Kidney (tissue), 13 donors: ENCODE measurements at regions not wholly inside any gene's neighbourhood (a gene's known extent, or its start where the extent isn't known, plus 50 kb on each side); places are given as distances from the start of the nearest gene placed in this dataset.
"Not testable (repeated sequence)": the region's sequence is repeated elsewhere in the genome, so short reads cannot be mapped to it uniquely, and the experiment has no call there.

Experiments used
- DNase-seq, 5 donors: peaks; one replicate each; pipeline ENCODE4 v3.0.0-alpha.2; 2013 to 2020
- FAIRE-seq: peaks from 2 replicates; lab custom pipeline; 2012; peaks lifted over from hg19 to GRCh38; lab: Jason Lieb, UNC
- H3K27ac ChIP-seq, 2 donors: one replicate each; pipeline ENCODE4 v1.7.0; 2013; ENCODE audit warnings: low read depth in 2 of 2, low read length in 2 of 2, inconsistent platforms in 1 of 2
- H3K27me3 ChIP-seq: one replicate; pipeline ENCODE4 v1.7.1; 2013; ENCODE audit warnings: low read length, inconsistent platforms; ENCODE audit not compliant: control insufficient read depth, insufficient read depth
- H3K36me3 ChIP-seq, 3 donors: one replicate each; pipeline versions ENCODE4 v1.7.0 to v1.7.1; 2013; ENCODE audit warnings: low read length in 3 of 3, control low read depth in 1 of 3, inconsistent platforms in 1 of 3; ENCODE audit not compliant: insufficient read depth in 3 of 3, control insufficient read depth in 2 of 3
- H3K4me1 ChIP-seq, 3 donors: one replicate each; pipeline versions ENCODE4 v1.7.0 to v1.7.1; 2013; ENCODE audit warnings: low read length in 3 of 3, inconsistent platforms in 1 of 3, low read depth in 1 of 3; ENCODE audit not compliant: control insufficient read depth in 2 of 3, insufficient read depth in 2 of 3
- H3K4me3 ChIP-seq, 3 donors: one replicate each; pipeline versions ENCODE4 v1.7.0 to v1.8.1; 2013; ENCODE audit warnings: low read length in 3 of 3, control low read depth in 1 of 3, inconsistent platforms in 1 of 3
- H3K9ac ChIP-seq, 3 donors: one replicate each; pipeline versions ENCODE4 v1.7.0 to v1.7.1; 2013; ENCODE audit warnings: low read length in 3 of 3, control low read depth in 1 of 3, inconsistent platforms in 1 of 3
- H3K9me3 ChIP-seq, 3 donors: one replicate each; pipeline versions ENCODE4 v1.7.0 to v1.7.1; 2013; ENCODE audit warnings: low read length in 3 of 3, control low read depth in 1 of 3, inconsistent platforms in 1 of 3; ENCODE audit not compliant: control insufficient read depth in 2 of 3, insufficient read depth in 1 of 3
- intact Hi-C: fragments of 100-400 bp; cut with DNase I; formaldehyde crosslinking; loops from one replicate; pipeline ENCODE4 v1.11.1; 2022
- TF ChIP-seq, protein P1 (sequence below): IDR thresholded peaks from 3 replicates; pipeline ENCODE4 v1.5.1; 2012; ENCODE audit warnings: mild to moderate bottlenecking, moderate library complexity, borderline replicate concordance; ENCODE audit not compliant: insufficient read depth; ENCODE audit errors: extremely low read depth
- donor health status: control.
- donor health status: control.
- donor health status: control.
- donor health status: control.
- donor health status: control.
- donor health status: DM: yes; HTN: yes; CAD: no.
- donor health status: Normal renal cell carcinoma (clear cell type).

DNA sequence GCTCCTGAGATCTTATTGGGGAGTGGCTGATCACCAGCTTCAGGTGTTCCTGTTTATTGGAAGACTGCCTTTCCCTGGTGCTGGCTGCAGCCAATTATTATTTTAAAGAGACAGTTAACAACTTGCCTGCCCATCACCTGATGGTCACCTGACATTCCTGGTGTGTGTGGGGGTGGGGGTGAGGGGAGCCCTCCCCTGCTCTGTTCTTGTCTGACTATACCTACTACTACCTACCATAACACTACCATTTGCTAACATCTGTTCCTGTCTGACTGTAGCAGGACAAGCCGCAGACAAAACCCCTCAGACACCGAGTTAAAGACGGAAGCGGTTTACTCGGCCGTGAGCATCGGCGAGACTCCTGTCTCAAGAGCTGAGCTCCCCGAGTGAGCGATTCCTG lies 54.9 kb upstream of the NBPF3 start:
- FAIRE-seq, result no peak

DNA sequence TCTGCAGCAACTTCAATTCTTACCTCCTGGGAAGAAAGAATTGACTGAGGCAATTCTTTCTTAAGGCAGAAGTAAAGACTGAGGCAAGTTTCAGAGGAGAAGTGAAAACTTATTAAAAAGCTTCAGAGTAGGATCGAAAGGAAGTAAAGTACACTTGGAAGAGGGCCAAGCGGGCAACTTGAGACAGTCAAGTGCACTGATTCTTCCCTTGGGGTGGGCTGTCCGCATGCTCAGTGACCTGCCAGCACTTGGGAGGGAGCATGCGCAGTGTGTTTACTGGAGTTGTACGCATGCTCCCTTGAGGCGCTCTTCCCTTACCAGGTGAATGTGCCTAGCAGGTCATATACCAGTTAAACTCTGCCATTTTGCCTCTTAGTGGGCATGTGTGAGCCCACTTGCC lies 55.3 kb upstream of the NBPF3 start:
- TF ChIP-seq, protein P1, sequence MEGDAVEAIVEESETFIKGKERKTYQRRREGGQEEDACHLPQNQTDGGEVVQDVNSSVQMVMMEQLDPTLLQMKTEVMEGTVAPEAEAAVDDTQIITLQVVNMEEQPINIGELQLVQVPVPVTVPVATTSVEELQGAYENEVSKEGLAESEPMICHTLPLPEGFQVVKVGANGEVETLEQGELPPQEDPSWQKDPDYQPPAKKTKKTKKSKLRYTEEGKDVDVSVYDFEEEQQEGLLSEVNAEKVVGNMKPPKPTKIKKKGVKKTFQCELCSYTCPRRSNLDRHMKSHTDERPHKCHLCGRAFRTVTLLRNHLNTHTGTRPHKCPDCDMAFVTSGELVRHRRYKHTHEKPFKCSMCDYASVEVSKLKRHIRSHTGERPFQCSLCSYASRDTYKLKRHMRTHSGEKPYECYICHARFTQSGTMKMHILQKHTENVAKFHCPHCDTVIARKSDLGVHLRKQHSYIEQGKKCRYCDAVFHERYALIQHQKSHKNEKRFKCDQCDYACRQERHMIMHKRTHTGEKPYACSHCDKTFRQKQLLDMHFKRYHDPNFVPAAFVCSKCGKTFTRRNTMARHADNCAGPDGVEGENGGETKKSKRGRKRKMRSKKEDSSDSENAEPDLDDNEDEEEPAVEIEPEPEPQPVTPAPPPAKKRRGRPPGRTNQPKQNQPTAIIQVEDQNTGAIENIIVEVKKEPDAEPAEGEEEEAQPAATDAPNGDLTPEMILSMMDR, result no peak
- intact Hi-C loops, result no loop called here
- FAIRE-seq (no peak), DNase-seq (peak in 3 of 5 donors; percentile 49 to 65 (median 59))
- no peaks in the 10 kb centered on the region for H3K27me3 ChIP-seq
- H3K36me3 ChIP-seq, result no peaks in the 10 kb centered on the region
- H3K27ac ChIP-seq, result peak overlapping the region in 1 of 2 donors; percentile 54
- H3K4me1 ChIP-seq, result peaks cover 2 to 7% (median 4%) of the 10 kb centered on the region in 3 donors
- H3K9ac ChIP-seq, result no peak overlapping the region
- H3K4me3 ChIP-seq, result peak overlapping the region in 2 of 3 donors; percentile 38 to 47
- H3K9me3 ChIP-seq, result peaks cover 0 to 7% (median 0%) of the 10 kb centered on the region in 3 donors

More for the DNA sequence above, 54.9 kb upstream of the NBPF3 start:
- no peak for DNase-seq
- Histone ChIP-seq H3K4me3 (no peak overlapping the region), H3K27me3 (no peaks in the 10 kb centered on the region), H3K27ac (no peak overlapping the region), H3K9me3 (peaks cover 0 to 6% (median 0%) of the 10 kb centered on the region in 3 donors), H3K9ac (no peak overlapping the region), H3K36me3 (no peaks in the 10 kb centered on the region), H3K4me1 (peaks cover 2 to 7% (median 4%) of the 10 kb centered on the region in 3 donors)
- intact Hi-C loops, result no loop called here
- TF ChIP-seq, protein P1, result no peak

DNA sequence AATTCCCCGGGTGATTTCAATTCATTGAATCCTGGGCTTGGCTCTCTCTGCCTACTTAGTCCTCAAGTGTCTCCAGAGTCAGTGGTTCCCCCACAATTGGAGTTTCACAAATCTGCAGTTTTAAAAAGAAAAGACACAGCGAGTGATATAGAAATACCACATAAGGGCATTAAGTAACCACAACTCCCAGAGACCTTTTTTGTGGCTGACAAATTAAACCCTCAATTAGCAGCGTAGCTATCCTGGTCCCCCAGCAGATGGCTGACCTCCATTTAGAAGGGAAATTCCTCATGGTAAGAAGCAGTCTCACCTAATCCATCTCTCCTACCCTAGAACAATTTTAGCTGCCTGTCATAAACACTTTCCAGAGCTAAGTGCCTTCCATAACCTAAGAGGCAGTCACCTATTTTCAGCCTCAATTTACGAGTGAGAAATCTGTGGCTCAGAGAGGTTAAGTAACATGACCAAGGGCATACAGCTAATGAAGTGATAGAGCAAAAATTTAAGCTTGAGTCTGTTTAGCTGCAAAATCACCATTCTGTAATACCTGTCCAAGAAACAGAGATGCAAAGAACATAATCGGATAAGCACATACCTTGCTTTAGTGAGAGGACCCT lies 56.0 kb upstream of the NBPF3 start:
- Histone ChIP-seq H3K36me3 (no peaks in the 10 kb centered on the region), H3K27ac (peak overlapping the region in 1 of 2 donors; percentile 54), H3K27me3 (no peaks in the 10 kb centered on the region), H3K4me3 (peak overlapping the region; percentile 12 to 47 (median 38)), H3K4me1 (peaks cover 2 to 7% (median 4%) of the 10 kb centered on the region in 3 donors), H3K9me3 (peaks cover 0 to 7% (median 0%) of the 10 kb centered on the region in 3 donors), H3K9ac (peak overlapping the region in 1 of 3 donors; percentile 2)
- DNase-seq, result no peak
- intact Hi-C loops, result no loop called here
- TF ChIP-seq, protein P1, result no peak
- FAIRE-seq, result no peak

DNA sequence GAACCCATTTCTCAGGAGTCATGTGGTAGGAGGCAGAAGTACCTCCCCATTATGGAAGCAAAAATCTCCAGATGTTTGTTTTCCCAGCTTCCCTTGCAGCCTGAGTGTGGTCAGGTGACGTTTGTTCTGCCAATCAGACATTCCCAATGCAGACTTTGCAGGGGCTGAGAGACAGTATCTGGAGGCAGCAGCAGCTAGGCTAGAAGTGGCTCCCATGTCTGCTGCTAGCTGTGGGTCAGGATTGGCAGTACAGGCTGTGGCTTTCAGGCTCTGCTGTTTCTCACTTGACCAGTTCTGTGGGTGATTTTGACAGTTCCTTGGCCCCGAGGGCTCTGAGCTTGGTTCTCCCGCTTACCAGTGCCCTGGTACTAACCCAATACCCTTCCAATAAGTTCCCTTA lies 58.6 kb upstream of the NBPF3 start:
- H3K27ac ChIP-seq, result no peak overlapping the region
- FAIRE-seq, result no peak
- H3K4me1 ChIP-seq, result peaks cover 2 to 7% (median 4%) of the 10 kb centered on the region in 3 donors

DNA sequence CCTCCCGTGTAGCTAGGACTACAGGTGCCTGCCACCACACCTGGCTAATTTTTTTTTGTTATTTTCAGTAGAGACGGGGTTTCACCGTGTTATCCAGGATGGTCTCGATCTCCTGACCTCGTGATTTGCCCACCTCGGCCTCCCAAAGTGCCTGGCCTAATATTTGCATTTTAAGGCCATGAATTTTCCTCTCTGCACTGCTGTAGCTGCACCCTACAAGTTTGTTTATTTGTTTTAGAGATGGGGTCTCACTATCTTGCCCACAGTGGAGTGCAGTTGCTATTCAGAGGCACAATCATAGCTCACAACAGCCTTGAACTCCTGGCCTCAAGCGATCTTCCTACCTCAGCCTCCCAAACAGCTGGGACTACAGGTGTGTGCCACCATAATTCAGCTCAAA lies 59.8 kb upstream of the NBPF3 start:
- H3K27me3 ChIP-seq, H3K4me1 ChIP-seq, H3K36me3 ChIP-seq, H3K27ac ChIP-seq, FAIRE-seq, DNase-seq, H3K9me3 ChIP-seq, intact Hi-C loops, H3K4me3 ChIP-seq, H3K9ac ChIP-seq: not testable (repeated sequence)

More for the DNA sequence above, 58.6 kb upstream of the NBPF3 start:
- no peak for DNase-seq
- intact Hi-C loops, result no loop called here
- Histone ChIP-seq H3K4me3 (no peak overlapping the region), H3K9me3 (peaks cover 0 to 7% (median 0%) of the 10 kb centered on the region in 3 donors), H3K36me3 (no peaks in the 10 kb centered on the region), H3K27me3 (no peaks in the 10 kb centered on the region), H3K9ac (no peak overlapping the region)
- TF ChIP-seq, protein P1, result no peak
